Transverse colon (tissue), 4 donors: ENCODE measurements at regions not wholly inside any gene's neighbourhood (a gene's known extent, or its start where the extent isn't known, plus 50 kb on each side); places are given as distances from the start of the nearest gene placed in this dataset.

Source experiments
- DNase-seq: peaks from one replicate; pipeline ENCODE4 v3.0.0-alpha.2; 2019
- H3K27ac ChIP-seq, 4 donors: fragments of 200-600 bp; sonication (generic); 2 replicates each; pipeline ENCODE4 v1.5.1; 2016 to 2018; ENCODE audit warnings: inconsistent platforms in 4 of 4
- H3K27me3 ChIP-seq: fragments of 200-600 bp; sonication (generic); 2 replicates; pipeline ENCODE4 v1.5.1; 2017; ENCODE audit warnings: inconsistent platforms
- H3K36me3 ChIP-seq, 4 donors: fragments of 200-600 bp; sonication (generic); 2 replicates each; pipeline ENCODE4 v1.5.1; 2017 to 2019; ENCODE audit warnings: inconsistent platforms in 4 of 4
- H3K4me1 ChIP-seq, 4 donors: fragments of 200-600 bp; sonication (generic); 2 replicates each; pipeline ENCODE4 v1.5.1; 2017 to 2020; ENCODE audit warnings: inconsistent platforms in 4 of 4
- H3K4me3 ChIP-seq, 4 donors: fragments of 200-600 bp; sonication (generic); 1 replicate in 1 of 4; 2 replicates in 3 of 4; pipeline versions ENCODE4 v1.5.1 to v1.6.1; 2017 to 2019; ENCODE audit warnings: inconsistent platforms in 4 of 4
- H3K9me3 ChIP-seq, 2 donors: fragments of 200-600 bp; sonication (generic); 2 replicates each; pipeline ENCODE4 v1.5.1; 2017 to 2019; ENCODE audit warnings: inconsistent platforms in 2 of 2
- CTCF ChIP-seq, 5 experiments: fragments of 200-600 bp in 3 of 5; fragments of 450-650 bp in 2 of 5; sonication (generic) in 3 of 5; IDR thresholded peaks; 1 replicate in 2 of 5; 2 replicates in 3 of 5; pipeline ENCODE4 v1.5.1; 2016 to 2017; ENCODE audit warnings: antibody characterized with exemption in 5 of 5, inconsistent platforms in 3 of 5, mild to moderate bottlenecking in 2 of 5, moderate library complexity in 1 of 5
- EP300 ChIP-seq: sonication (generic); formaldehyde crosslinking; IDR thresholded peaks from one replicate; pipeline ENCODE4 v1.6.1; 2017; ENCODE audit warnings: antibody characterized with exemption, low read depth
- POLR2A ChIP-seq: fragments of 450-650 bp; IDR thresholded peaks from one replicate; pipeline ENCODE4 v1.6.1; 2016; ENCODE audit warnings: antibody characterized with exemption, mild to moderate bottlenecking, moderate library complexity
- POLR2AphosphoS5 ChIP-seq, 3 donors: sonication (generic); formaldehyde crosslinking; IDR thresholded peaks; one replicate each; pipeline ENCODE4 v1.6.1; 2016; ENCODE audit warnings: antibody characterized with exemption in 3 of 3
- WGBS, 2 donors: methylation state at CpG; one replicate each; pipeline ENCODE4 v1.1.5; 2018; ENCODE audit warnings: low coverage in 1 of 2; 5-methylcytosine and 5-hydroxymethylcytosine counted together
- in situ Hi-C, 4 donors: fragments of 200-750 bp; cut with MboI; loops; one replicate each; pipeline versions ENCODE4 v1.15.0 to v1.15.1; 2017; ENCODE audit warnings: low sequenced_read_pairs in 3 of 4, low pct_ligation_motif_present in 1 of 4, low pct_unique_long_range_greater_than_20kb in 1 of 4
- intact Hi-C: fragments of 100-400 bp; cut with DNase I; formaldehyde crosslinking; loops from one replicate; pipeline ENCODE4 v1.15.1; 2023; ENCODE audit warnings: low total_unique reads

- intact Hi-C loops, result no loop called here
- H3K4me1 ChIP-seq, result no peaks in the 10 kb centered on the region
- no peak for DNase-seq
- H3K36me3 ChIP-seq, result no peaks in the 10 kb centered on the region
- H3K27me3 ChIP-seq, result no peaks in the 10 kb centered on the region
- in situ Hi-C loops, result no loop called here
- no peak for TF ChIP-seq CTCF (IDR thresholded peaks at IDR 0.05)
- TF ChIP-seq POLR2AphosphoS5 (IDR thresholded peaks at IDR 0.05), result no peak
- no peak for TF ChIP-seq POLR2A
- TF ChIP-seq EP300, result no peak
- no peaks in the 10 kb centered on the region for H3K9me3 ChIP-seq
- H3K27ac ChIP-seq, result no peak overlapping the region
- H3K4me3 ChIP-seq, result no peak overlapping the region
Observed at GRCh38 chr13:81283561-81283960, 942.6 kb upstream of the SPRY2 start.

- Histone ChIP-seq H3K36me3 (no peaks in the 10 kb centered on the region), H3K4me1 (no peaks in the 10 kb centered on the region), H3K9me3 (no peaks in the 10 kb centered on the region), H3K27ac (no peak overlapping the region), H3K27me3 (no peaks in the 10 kb centered on the region), H3K4me3 (no peak overlapping the region)
- in situ Hi-C loops, result no loop called here
- no peak for DNase-seq
- WGBS, 2 donors, result 73 to 92% methylated on average over 2 of the region's 2 CpGs
- intact Hi-C loops, result no loop called here
- TF ChIP-seq POLR2AphosphoS5 (IDR thresholded peaks at IDR 0.05) (no peak), POLR2A (no peak), CTCF (IDR thresholded peaks at IDR 0.05) (no peak), EP300 (no peak)
Observed at GRCh38 chr13:81283062-81283461, 942.1 kb upstream of the SPRY2 start.

- 92% methylated on average over 7 to 8 of the region's 8 CpGs for WGBS, 2 donors
- TF ChIP-seq CTCF (IDR thresholded peaks at IDR 0.05) (no peak), POLR2AphosphoS5 (IDR thresholded peaks at IDR 0.05) (no peak), EP300 (no peak), POLR2A (no peak)
- in situ Hi-C loops, result no loop called here
- DNase-seq, result no peak
- H3K36me3 ChIP-seq, result no peaks in the 10 kb centered on the region
- peaks cover 3 to 16% of the 10 kb centered on the region in 2 donors for H3K9me3 ChIP-seq
- no peaks in the 10 kb centered on the region for H3K27me3 ChIP-seq
- no peak overlapping the region for H3K4me3 ChIP-seq
- H3K27ac ChIP-seq, result no peak overlapping the region
- no peaks in the 10 kb centered on the region for H3K4me1 ChIP-seq
- intact Hi-C loops, result no loop called here
Observed at GRCh38 chr13:81275666-81276258, 934.8 kb upstream of the SPRY2 start.

- H3K4me3 ChIP-seq, result no peak overlapping the region
- no peaks in the 10 kb centered on the region for H3K27me3 ChIP-seq
- no peaks in the 10 kb centered on the region for H3K36me3 ChIP-seq
- intact Hi-C loops (no loop called here), in situ Hi-C loops (no loop called here)
- no peak for TF ChIP-seq POLR2AphosphoS5 (IDR thresholded peaks at IDR 0.05)
- TF ChIP-seq CTCF (IDR thresholded peaks at IDR 0.05), result no peak
- no peak for TF ChIP-seq POLR2A
- no peak for TF ChIP-seq EP300
- WGBS, 2 donors, result 75 to 91% methylated on average over 2 of the region's 2 CpGs
- no peaks in the 10 kb centered on the region for H3K4me1 ChIP-seq
- no peak for DNase-seq
- H3K9me3 ChIP-seq, result no peaks in the 10 kb centered on the region
- H3K27ac ChIP-seq, result no peak overlapping the region
Observed at GRCh38 chr13:81247711-81248110, 906.8 kb upstream of the SPRY2 start.
